ENCODE measurements at regions not wholly inside any gene's neighbourhood (a gene's known extent, or its start where the extent isn't known, plus 50 kb on each side); places are given as distances from the start of the nearest gene placed in this dataset.
A peak's percentile ranks its signal among the peaks of the same experiment; 100 is the strongest.

- no peak overlapping the region for H3K4me3 ChIP-seq (ENCODE audit: low read length)
- no peak for DNase-seq
- no peaks in the 10 kb centered on the region for H3K36me3 ChIP-seq (ENCODE audit: control insufficient read depth, insufficient read depth, low read length)
- H3K27ac ChIP-seq (ENCODE audit: low read length) = no peak overlapping the region
- no peaks in the 10 kb centered on the region for H3K27me3 ChIP-seq (ENCODE audit: control insufficient read depth, insufficient read depth, low read length)
- H3K4me1 ChIP-seq (ENCODE audit: control insufficient read depth, insufficient read depth, low read length) = no peaks in the 10 kb centered on the region
- no CpG with 5 or more reads among the region's 1 CpG for WGBS (ENCODE audit: insufficient coverage, low lambda C conversion rate)
- peaks cover 3% of the 10 kb centered on the region for H3K9me3 ChIP-seq (ENCODE audit: control insufficient read depth, low read depth, low read length)
Observed at GRCh38 chr4:159725571-159725970, 622.7 kb downstream of the RAPGEF2 start.

- Histone ChIP-seq H3K27ac (ENCODE audit: low read length) (no peak overlapping the region), H3K9me3 (ENCODE audit: control insufficient read depth, low read depth, low read length) (no peaks in the 10 kb centered on the region), H3K4me1 (ENCODE audit: control insufficient read depth, insufficient read depth, low read length) (no peaks in the 10 kb centered on the region), H3K36me3 (ENCODE audit: control insufficient read depth, insufficient read depth, low read length) (no peaks in the 10 kb centered on the region), H3K27me3 (ENCODE audit: control insufficient read depth, insufficient read depth, low read length) (no peaks in the 10 kb centered on the region), H3K4me3 (ENCODE audit: low read length) (no peak overlapping the region)
- DNase-seq = no peak
- WGBS (ENCODE audit: insufficient coverage, low lambda C conversion rate) = 82% methylated on average over 2 of the region's 6 CpGs
Observed at GRCh38 chr4:159735281-159736207, 632.7 kb downstream of the RAPGEF2 start.

- no peak for DNase-seq
- no peaks in the 10 kb centered on the region for H3K36me3 ChIP-seq (ENCODE audit: control insufficient read depth, insufficient read depth, low read length)
- WGBS (ENCODE audit: insufficient coverage, low lambda C conversion rate) = no CpG with 5 or more reads among the region's 7 CpGs
Observed at GRCh38 chr4:159736411-159736810, 633.5 kb downstream of the RAPGEF2 start.

GRCh38 chr4:159743971-159744370, 641.1 kb downstream of the RAPGEF2 start:
- H3K4me3 ChIP-seq (ENCODE audit: low read length) = no peak overlapping the region
- H3K9me3 ChIP-seq (ENCODE audit: control insufficient read depth, low read depth, low read length) = no peaks in the 10 kb centered on the region
- DNase-seq = no peak
- no peaks in the 10 kb centered on the region for H3K36me3 ChIP-seq (ENCODE audit: control insufficient read depth, insufficient read depth, low read length)
- H3K27me3 ChIP-seq (ENCODE audit: control insufficient read depth, insufficient read depth, low read length) = no peaks in the 10 kb centered on the region
- no peak overlapping the region for H3K27ac ChIP-seq (ENCODE audit: low read length)
- 30% methylated on average over 2 of the region's 2 CpGs for WGBS (ENCODE audit: insufficient coverage, low lambda C conversion rate)
- no peaks in the 10 kb centered on the region for H3K4me1 ChIP-seq (ENCODE audit: control insufficient read depth, insufficient read depth, low read length)

More at GRCh38 chr4:159736411-159736810, 633.5 kb downstream of the RAPGEF2 start:
- no peak overlapping the region for H3K4me3 ChIP-seq (ENCODE audit: low read length)
- no peaks in the 10 kb centered on the region for H3K4me1 ChIP-seq (ENCODE audit: control insufficient read depth, insufficient read depth, low read length)
- no peaks in the 10 kb centered on the region for H3K27me3 ChIP-seq (ENCODE audit: control insufficient read depth, insufficient read depth, low read length)
- H3K27ac ChIP-seq (ENCODE audit: low read length) = no peak overlapping the region
- H3K9me3 ChIP-seq (ENCODE audit: control insufficient read depth, low read depth, low read length) = no peaks in the 10 kb centered on the region

- Histone ChIP-seq H3K36me3 (ENCODE audit: control insufficient read depth, insufficient read depth, low read length) (no peaks in the 10 kb centered on the region), H3K27ac (ENCODE audit: low read length) (no peak overlapping the region), H3K9me3 (ENCODE audit: control insufficient read depth, low read depth, low read length) (no peaks in the 10 kb centered on the region), H3K4me1 (ENCODE audit: control insufficient read depth, insufficient read depth, low read length) (no peaks in the 10 kb centered on the region), H3K27me3 (ENCODE audit: control insufficient read depth, insufficient read depth, low read length) (no peaks in the 10 kb centered on the region), H3K4me3 (ENCODE audit: low read length) (no peak overlapping the region)
- WGBS (ENCODE audit: insufficient coverage, low lambda C conversion rate) = no CpG with 5 or more reads among the region's 3 CpGs
- no peak for DNase-seq
Observed at GRCh38 chr4:159747983-159748382, 645.1 kb downstream of the RAPGEF2 start.

- Histone ChIP-seq H3K9me3 (ENCODE audit: control insufficient read depth, low read depth, low read length) (peaks cover 2% of the 10 kb centered on the region), H3K36me3 (ENCODE audit: control insufficient read depth, insufficient read depth, low read length) (no peaks in the 10 kb centered on the region), H3K27ac (ENCODE audit: low read length) (no peak overlapping the region), H3K4me1 (ENCODE audit: control insufficient read depth, insufficient read depth, low read length) (no peaks in the 10 kb centered on the region), H3K27me3 (ENCODE audit: control insufficient read depth, insufficient read depth, low read length) (no peaks in the 10 kb centered on the region), H3K4me3 (ENCODE audit: low read length) (no peak overlapping the region)
- no peak for DNase-seq
Observed at GRCh38 chr4:159748834-159749444, 646.1 kb downstream of the RAPGEF2 start.

GRCh38 chr4:159757499-159757898, 654.6 kb downstream of the RAPGEF2 start:
- peaks cover 4% of the 10 kb centered on the region for H3K9me3 ChIP-seq (ENCODE audit: control insufficient read depth, low read depth, low read length)
- no peaks in the 10 kb centered on the region for H3K27me3 ChIP-seq (ENCODE audit: control insufficient read depth, insufficient read depth, low read length)
- H3K4me3 ChIP-seq (ENCODE audit: low read length) = no peak overlapping the region
- no peak overlapping the region for H3K27ac ChIP-seq (ENCODE audit: low read length)
- 61% methylated on average over 2 of the region's 2 CpGs for WGBS (ENCODE audit: insufficient coverage, low lambda C conversion rate)
- H3K36me3 ChIP-seq (ENCODE audit: control insufficient read depth, insufficient read depth, low read length) = no peaks in the 10 kb centered on the region
- no peaks in the 10 kb centered on the region for H3K4me1 ChIP-seq (ENCODE audit: control insufficient read depth, insufficient read depth, low read length)
- no peak for DNase-seq

GRCh38 chr4:159758061-159758460, 655.2 kb downstream of the RAPGEF2 start:
- H3K4me1 ChIP-seq (ENCODE audit: control insufficient read depth, insufficient read depth, low read length) = no peaks in the 10 kb centered on the region
- H3K27me3 ChIP-seq (ENCODE audit: control insufficient read depth, insufficient read depth, low read length) = no peaks in the 10 kb centered on the region
- H3K9me3 ChIP-seq (ENCODE audit: control insufficient read depth, low read depth, low read length) = peaks cover 4% of the 10 kb centered on the region
- no CpG with 5 or more reads among the region's 1 CpG for WGBS (ENCODE audit: insufficient coverage, low lambda C conversion rate)
- no peak for DNase-seq
- no peak overlapping the region for H3K4me3 ChIP-seq (ENCODE audit: low read length)
- no peaks in the 10 kb centered on the region for H3K36me3 ChIP-seq (ENCODE audit: control insufficient read depth, insufficient read depth, low read length)
- no peak overlapping the region for H3K27ac ChIP-seq (ENCODE audit: low read length)

- no peak overlapping the region for H3K27ac ChIP-seq (ENCODE audit: low read length)
- DNase-seq = no peak
- 100% methylated on average over 1 of the region's 1 CpG for WGBS (ENCODE audit: insufficient coverage, low lambda C conversion rate)
Observed at GRCh38 chr4:159762672-159763071, 659.8 kb downstream of the RAPGEF2 start.

GRCh38 chr4:159764343-159764952, 661.6 kb downstream of the RAPGEF2 start:
- no peak overlapping the region for H3K4me3 ChIP-seq (ENCODE audit: low read length)
- no peaks in the 10 kb centered on the region for H3K27me3 ChIP-seq (ENCODE audit: control insufficient read depth, insufficient read depth, low read length)
- peak; percentile 13 to 51 for DNase-seq
- H3K36me3 ChIP-seq (ENCODE audit: control insufficient read depth, insufficient read depth, low read length) = no peaks in the 10 kb centered on the region
- no peaks in the 10 kb centered on the region for H3K4me1 ChIP-seq (ENCODE audit: control insufficient read depth, insufficient read depth, low read length)
- no peaks in the 10 kb centered on the region for H3K9me3 ChIP-seq (ENCODE audit: control insufficient read depth, low read depth, low read length)
- 31% methylated on average over 4 of the region's 5 CpGs for WGBS (ENCODE audit: insufficient coverage, low lambda C conversion rate)
- no peak overlapping the region for H3K27ac ChIP-seq (ENCODE audit: low read length)

More at GRCh38 chr4:159762672-159763071, 659.8 kb downstream of the RAPGEF2 start:
- H3K4me3 ChIP-seq (ENCODE audit: low read length) = no peak overlapping the region
- no peaks in the 10 kb centered on the region for H3K9me3 ChIP-seq (ENCODE audit: control insufficient read depth, low read depth, low read length)
- H3K27me3 ChIP-seq (ENCODE audit: control insufficient read depth, insufficient read depth, low read length) = no peaks in the 10 kb centered on the region
- no peaks in the 10 kb centered on the region for H3K4me1 ChIP-seq (ENCODE audit: control insufficient read depth, insufficient read depth, low read length)
- H3K36me3 ChIP-seq (ENCODE audit: control insufficient read depth, insufficient read depth, low read length) = no peaks in the 10 kb centered on the region
